Right atrium auricular region (tissue), 2 donors: ENCODE measurements at regions not wholly inside any gene's neighbourhood (a gene's known extent, or its start where the extent isn't known, plus 50 kb on each side); places are given as distances from the start of the nearest gene placed in this dataset.

Experiments
- DNase-seq: peaks from one replicate; pipeline ENCODE4 v3.0.0-alpha.2; 2019; ENCODE audit warnings: low spot score
- H3K27ac ChIP-seq, 2 donors: fragments of 200-600 bp; sonication (generic); 1 replicate in 1 of 2; 2 replicates in 1 of 2; pipeline ENCODE4 v1.5.1; 2016 to 2019
- H3K27me3 ChIP-seq, 2 donors: fragments of 200-600 bp; sonication (generic); one replicate each; pipeline versions ENCODE4 v1.5.1 to v1.6.0; 2017 to 2019
- H3K36me3 ChIP-seq: fragments of 200-600 bp; sonication (generic); one replicate; pipeline ENCODE4 v1.5.1; 2016
- H3K4me1 ChIP-seq, 2 donors: fragments of 200-600 bp; sonication (generic); one replicate each; pipeline versions ENCODE4 v1.5.1 to v1.6.0; 2017 to 2019
- H3K4me3 ChIP-seq, 2 donors: fragments of 200-600 bp; sonication (generic); 1 replicate in 1 of 2; 2 replicates in 1 of 2; pipeline ENCODE4 v1.5.1; 2017 to 2019; ENCODE audit warnings: mild to moderate bottlenecking in 1 of 2, moderate library complexity in 1 of 2
- H3K9me3 ChIP-seq, 2 donors: fragments of 200-600 bp; sonication (generic); one replicate each; pipeline ENCODE4 v1.5.1; 2019
- TF ChIP-seq, protein P1 (sequence below), 2 donors: fragments of 200-600 bp; sonication (generic); IDR thresholded peaks; one replicate each; pipeline ENCODE4 v1.5.1; 2019; ENCODE audit warnings: antibody characterized with exemption in 2 of 2

DNA sequence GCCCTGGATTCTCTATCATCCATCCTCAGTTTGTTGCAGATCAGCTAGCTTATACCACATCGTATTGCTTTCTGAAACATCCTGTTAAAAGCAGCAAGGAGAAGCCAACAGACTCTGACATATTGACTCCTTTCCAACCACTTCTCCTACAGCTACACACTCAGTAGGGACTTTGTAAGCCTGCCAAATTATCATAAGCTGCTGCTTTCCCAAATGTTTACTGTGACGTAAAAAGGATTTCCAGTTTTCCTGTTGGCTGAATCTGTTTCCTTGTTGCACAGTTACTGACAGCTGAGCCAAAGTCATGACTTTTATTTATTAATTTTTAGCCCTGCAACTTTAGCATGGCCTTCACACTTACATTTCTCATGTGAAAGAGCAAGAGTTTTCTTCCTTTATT lies 294.3 kb downstream of the KCNJ3 start:
- H3K4me3 ChIP-seq: no peak overlapping the region
- H3K27me3 ChIP-seq: no peaks in the 10 kb centered on the region
- no peak for DNase-seq
- no peak overlapping the region for H3K27ac ChIP-seq
- TF ChIP-seq, protein P1, sequence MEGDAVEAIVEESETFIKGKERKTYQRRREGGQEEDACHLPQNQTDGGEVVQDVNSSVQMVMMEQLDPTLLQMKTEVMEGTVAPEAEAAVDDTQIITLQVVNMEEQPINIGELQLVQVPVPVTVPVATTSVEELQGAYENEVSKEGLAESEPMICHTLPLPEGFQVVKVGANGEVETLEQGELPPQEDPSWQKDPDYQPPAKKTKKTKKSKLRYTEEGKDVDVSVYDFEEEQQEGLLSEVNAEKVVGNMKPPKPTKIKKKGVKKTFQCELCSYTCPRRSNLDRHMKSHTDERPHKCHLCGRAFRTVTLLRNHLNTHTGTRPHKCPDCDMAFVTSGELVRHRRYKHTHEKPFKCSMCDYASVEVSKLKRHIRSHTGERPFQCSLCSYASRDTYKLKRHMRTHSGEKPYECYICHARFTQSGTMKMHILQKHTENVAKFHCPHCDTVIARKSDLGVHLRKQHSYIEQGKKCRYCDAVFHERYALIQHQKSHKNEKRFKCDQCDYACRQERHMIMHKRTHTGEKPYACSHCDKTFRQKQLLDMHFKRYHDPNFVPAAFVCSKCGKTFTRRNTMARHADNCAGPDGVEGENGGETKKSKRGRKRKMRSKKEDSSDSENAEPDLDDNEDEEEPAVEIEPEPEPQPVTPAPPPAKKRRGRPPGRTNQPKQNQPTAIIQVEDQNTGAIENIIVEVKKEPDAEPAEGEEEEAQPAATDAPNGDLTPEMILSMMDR (IDR thresholded peaks at IDR 0.05): no peak
- H3K36me3 ChIP-seq: no peaks in the 10 kb centered on the region
- H3K9me3 ChIP-seq: no peaks in the 10 kb centered on the region
- H3K4me1 ChIP-seq: no peaks in the 10 kb centered on the region

DNA sequence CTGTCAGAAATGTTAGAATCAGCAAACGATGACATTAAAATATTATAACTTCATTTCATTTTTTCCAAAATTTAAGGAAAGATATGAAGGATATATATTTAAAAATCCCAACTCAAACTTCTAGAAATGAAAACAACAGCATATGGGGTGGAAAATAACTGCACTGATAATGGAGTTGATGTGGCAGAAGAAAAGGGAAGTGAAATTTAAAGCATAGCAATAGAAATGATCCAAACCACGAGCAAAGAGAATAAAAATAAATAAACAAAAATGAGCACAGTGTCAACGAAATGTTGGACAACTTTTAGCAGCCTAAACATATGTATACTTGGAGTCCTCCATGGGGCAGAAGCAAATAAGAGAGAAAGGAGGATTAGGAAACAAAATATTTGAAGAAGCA lies 280.2 kb downstream of the KCNJ3 start:
- H3K36me3 ChIP-seq: no peaks in the 10 kb centered on the region
- TF ChIP-seq, protein P1 (IDR thresholded peaks at IDR 0.05): no peak
- no peak overlapping the region for H3K4me3 ChIP-seq
- no peaks in the 10 kb centered on the region for H3K4me1 ChIP-seq
- H3K9me3 ChIP-seq: peaks cover 0 to 6% of the 10 kb centered on the region in 2 donors
- no peak for DNase-seq
- no peaks in the 10 kb centered on the region for H3K27me3 ChIP-seq
- no peak overlapping the region for H3K27ac ChIP-seq

DNA sequence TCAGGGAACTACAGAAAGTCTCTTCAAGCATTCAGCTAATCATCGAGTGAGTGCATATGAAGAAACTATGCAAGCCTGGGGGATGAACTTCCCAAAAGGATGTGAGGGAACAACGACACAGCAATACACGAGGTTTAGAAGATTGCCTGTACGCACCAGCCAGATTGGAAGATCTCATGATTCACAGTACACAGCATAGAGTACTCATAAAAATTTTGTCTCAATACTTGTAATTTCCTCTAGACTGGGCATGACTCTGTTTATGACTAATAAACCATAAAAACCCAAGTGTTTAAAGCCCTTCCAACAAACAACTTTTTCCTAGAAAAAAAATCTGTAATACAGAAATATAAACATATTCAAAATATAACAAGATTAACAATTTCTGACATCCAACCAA lies 279.7 kb downstream of the KCNJ3 start:
- no peak for DNase-seq
- no peak overlapping the region for H3K27ac ChIP-seq
- H3K9me3 ChIP-seq: peaks cover 0 to 6% of the 10 kb centered on the region in 2 donors
- no peak overlapping the region for H3K4me3 ChIP-seq
- H3K27me3 ChIP-seq: no peaks in the 10 kb centered on the region
- TF ChIP-seq, protein P1 (IDR thresholded peaks at IDR 0.05): no peak
- no peaks in the 10 kb centered on the region for H3K36me3 ChIP-seq
- H3K4me1 ChIP-seq: no peaks in the 10 kb centered on the region

DNA sequence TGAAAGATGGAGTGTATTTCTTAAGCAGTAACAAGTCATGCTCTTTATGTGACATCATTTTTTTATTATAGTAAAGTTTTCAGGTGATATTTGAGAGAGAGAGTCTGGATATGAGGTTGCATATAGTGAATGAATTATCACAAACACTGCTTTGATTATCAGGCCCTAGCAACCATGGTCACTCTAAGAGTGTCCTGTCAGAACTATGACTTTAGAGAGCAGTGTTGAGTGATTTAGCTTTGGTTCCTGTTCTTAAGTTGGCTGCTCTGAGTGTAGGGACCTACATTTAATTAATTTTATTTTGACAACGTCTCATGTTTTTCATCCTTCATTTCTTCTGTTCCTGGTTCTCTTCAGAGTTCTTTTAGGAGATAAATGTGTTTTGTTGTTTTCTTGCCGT lies 275.5 kb downstream of the KCNJ3 start:
- no peak for DNase-seq
- TF ChIP-seq, protein P1 (IDR thresholded peaks at IDR 0.05): no peak
- Histone ChIP-seq H3K27me3 (no peaks in the 10 kb centered on the region), H3K36me3 (no peaks in the 10 kb centered on the region), H3K27ac (no peak overlapping the region), H3K4me1 (no peaks in the 10 kb centered on the region), H3K4me3 (no peak overlapping the region), H3K9me3 (no peaks in the 10 kb centered on the region)

DNA sequence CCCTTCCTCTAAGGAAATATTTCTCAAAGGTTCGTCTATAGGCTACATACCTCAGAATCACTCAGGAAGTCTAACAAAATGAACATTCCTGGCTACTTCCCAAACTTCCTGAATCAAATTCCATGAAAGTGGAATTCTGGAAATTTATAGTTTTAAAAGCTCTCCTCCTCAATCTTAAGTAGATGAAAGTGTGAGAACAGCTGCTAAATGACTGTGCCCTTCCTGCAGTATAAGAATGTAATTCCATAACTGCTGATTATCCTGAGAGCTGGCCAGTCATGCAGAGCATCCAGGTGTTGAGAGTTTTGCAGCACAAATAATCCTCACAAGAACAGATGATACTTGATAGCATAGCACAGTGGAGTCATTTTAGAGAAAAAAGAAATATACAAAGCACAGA lies 265.0 kb downstream of the KCNJ3 start:
- Histone ChIP-seq H3K27ac (no peak overlapping the region), H3K4me3 (no peak overlapping the region), H3K9me3 (no peaks in the 10 kb centered on the region), H3K4me1 (no peaks in the 10 kb centered on the region), H3K27me3 (no peaks in the 10 kb centered on the region), H3K36me3 (no peaks in the 10 kb centered on the region)
- TF ChIP-seq, protein P1 (IDR thresholded peaks at IDR 0.05): no peak
- no peak for DNase-seq

DNA sequence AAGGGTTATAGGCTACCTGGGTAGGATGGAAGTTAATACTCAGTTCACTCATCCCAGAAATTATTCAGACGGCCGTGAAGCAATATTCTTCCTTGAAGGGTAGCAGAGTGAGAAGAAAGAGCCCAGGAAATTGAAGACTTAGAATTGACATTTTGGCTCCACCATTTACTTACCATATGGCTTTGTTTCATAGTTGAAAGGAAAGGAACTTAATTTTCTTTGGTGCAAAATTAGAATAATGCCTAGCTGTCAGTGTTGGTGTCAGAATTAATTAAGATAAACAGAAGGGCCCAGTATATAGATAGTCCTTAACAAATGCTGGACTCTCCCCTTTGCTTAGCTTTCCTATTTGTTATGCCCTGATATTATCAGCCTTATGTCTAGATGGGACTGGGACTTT lies 263.2 kb downstream of the KCNJ3 start:
- Histone ChIP-seq H3K4me3 (no peak overlapping the region), H3K27ac (no peak overlapping the region), H3K36me3 (no peaks in the 10 kb centered on the region), H3K4me1 (no peaks in the 10 kb centered on the region), H3K27me3 (no peaks in the 10 kb centered on the region), H3K9me3 (no peaks in the 10 kb centered on the region)
- DNase-seq: no peak
- TF ChIP-seq, protein P1 (IDR thresholded peaks at IDR 0.05): no peak
